ENCODE measurements at regions not wholly inside any gene's neighbourhood (a gene's known extent, or its start where the extent isn't known, plus 50 kb on each side); places are given as distances from the start of the nearest gene placed in this dataset.

- Mint-ChIP-seq H3K27ac (no peak overlapping the region), H3K4me1 (ENCODE audit: low read depth) (no peaks in the 10 kb centered on the region), H3K4me3 (no peak overlapping the region), H3K27me3 (no peaks in the 10 kb centered on the region), H3K36me3 (ENCODE audit: low read depth) (no peaks in the 10 kb centered on the region), H3K9me3 (peaks cover 23% of the 10 kb centered on the region)
- intact Hi-C loops (cut with micrococcal nuclease): no loop called here
Measured at GRCh38 chr3:64892671-64893309, 205.0 kb upstream of the ADAMTS9 start.

GRCh38 chr3:64891021-64891420, 203.2 kb upstream of the ADAMTS9 start:
- no peaks in the 10 kb centered on the region for H3K27me3 Mint-ChIP-seq
- H3K4me3 Mint-ChIP-seq: no peak overlapping the region
- H3K4me1 Mint-ChIP-seq (ENCODE audit: low read depth): no peaks in the 10 kb centered on the region
- H3K9me3 Mint-ChIP-seq: peaks cover 27% of the 10 kb centered on the region
- no peaks in the 10 kb centered on the region for H3K36me3 Mint-ChIP-seq (ENCODE audit: low read depth)
- intact Hi-C loops (cut with micrococcal nuclease): no loop called here
- no peak overlapping the region for H3K27ac Mint-ChIP-seq

- intact Hi-C loops (cut with micrococcal nuclease): no loop called here
- Mint-ChIP-seq H3K27ac (no peak overlapping the region), H3K27me3 (no peaks in the 10 kb centered on the region), H3K4me1 (ENCODE audit: low read depth) (no peaks in the 10 kb centered on the region), H3K4me3 (no peak overlapping the region), H3K36me3 (ENCODE audit: low read depth) (no peaks in the 10 kb centered on the region), H3K9me3 (peaks cover 33% of the 10 kb centered on the region)
Measured at GRCh38 chr3:64890466-64890865, 202.7 kb upstream of the ADAMTS9 start.

- Mint-ChIP-seq H3K9me3 (peaks cover 33% of the 10 kb centered on the region), H3K4me3 (no peak overlapping the region), H3K36me3 (ENCODE audit: low read depth) (no peaks in the 10 kb centered on the region), H3K27me3 (no peaks in the 10 kb centered on the region), H3K4me1 (ENCODE audit: low read depth) (no peaks in the 10 kb centered on the region), H3K27ac (no peak overlapping the region)
- intact Hi-C loops (cut with micrococcal nuclease): no loop called here
Measured at GRCh38 chr3:64890006-64890405, 202.2 kb upstream of the ADAMTS9 start.

GRCh38 chr3:64888840-64889392, 201.1 kb upstream of the ADAMTS9 start:
- no peaks in the 10 kb centered on the region for H3K4me1 Mint-ChIP-seq (ENCODE audit: low read depth)
- H3K36me3 Mint-ChIP-seq (ENCODE audit: low read depth): no peaks in the 10 kb centered on the region
- H3K27ac Mint-ChIP-seq: no peak overlapping the region
- peaks cover 28% of the 10 kb centered on the region for H3K9me3 Mint-ChIP-seq
- H3K4me3 Mint-ChIP-seq: no peak overlapping the region
- H3K27me3 Mint-ChIP-seq: no peaks in the 10 kb centered on the region
- intact Hi-C loops (cut with micrococcal nuclease): no loop called here

- Mint-ChIP-seq H3K9me3 (peaks cover 24% of the 10 kb centered on the region), H3K4me1 (ENCODE audit: low read depth) (no peaks in the 10 kb centered on the region), H3K27ac (no peak overlapping the region), H3K27me3 (no peaks in the 10 kb centered on the region), H3K4me3 (no peak overlapping the region), H3K36me3 (ENCODE audit: low read depth) (no peaks in the 10 kb centered on the region)
- intact Hi-C loops (cut with micrococcal nuclease): no loop called here
Measured at GRCh38 chr3:64888165-64888564, 200.4 kb upstream of the ADAMTS9 start.

GRCh38 chr3:64885055-64885454, 197.3 kb upstream of the ADAMTS9 start:
- intact Hi-C loops (cut with micrococcal nuclease): no loop called here
- no peak overlapping the region for H3K27ac Mint-ChIP-seq
- H3K36me3 Mint-ChIP-seq (ENCODE audit: low read depth): no peaks in the 10 kb centered on the region
- H3K4me1 Mint-ChIP-seq (ENCODE audit: low read depth): no peaks in the 10 kb centered on the region
- H3K4me3 Mint-ChIP-seq: no peak overlapping the region
- peaks cover 21% of the 10 kb centered on the region for H3K9me3 Mint-ChIP-seq
- H3K27me3 Mint-ChIP-seq: no peaks in the 10 kb centered on the region

- no peaks in the 10 kb centered on the region for H3K36me3 Mint-ChIP-seq (ENCODE audit: low read depth)
- intact Hi-C loops (cut with micrococcal nuclease): no loop called here
- H3K4me1 Mint-ChIP-seq (ENCODE audit: low read depth): no peaks in the 10 kb centered on the region
- no peak overlapping the region for H3K4me3 Mint-ChIP-seq
- H3K9me3 Mint-ChIP-seq: peaks cover 21% of the 10 kb centered on the region
- H3K27me3 Mint-ChIP-seq: no peaks in the 10 kb centered on the region
- H3K27ac Mint-ChIP-seq: no peak overlapping the region
Measured at GRCh38 chr3:64884536-64884935, 196.7 kb upstream of the ADAMTS9 start.

GRCh38 chr3:64880916-64881315, 193.1 kb upstream of the ADAMTS9 start:
- Mint-ChIP-seq H3K27me3 (no peaks in the 10 kb centered on the region), H3K27ac (no peak overlapping the region), H3K36me3 (ENCODE audit: low read depth) (no peaks in the 10 kb centered on the region), H3K4me1 (ENCODE audit: low read depth) (no peaks in the 10 kb centered on the region), H3K9me3 (peaks cover 15% of the 10 kb centered on the region), H3K4me3 (no peak overlapping the region)
- intact Hi-C loops (cut with micrococcal nuclease): no loop called here

- intact Hi-C loops (cut with micrococcal nuclease): no loop called here
- H3K27ac Mint-ChIP-seq: no peak overlapping the region
- H3K9me3 Mint-ChIP-seq: peaks cover 20% of the 10 kb centered on the region
Measured at GRCh38 chr3:64878362-64878761, 190.6 kb upstream of the ADAMTS9 start.

GRCh38 chr3:64873400-64873799, 185.6 kb upstream of the ADAMTS9 start:
- Mint-ChIP-seq H3K27me3 (no peaks in the 10 kb centered on the region), H3K9me3 (peaks cover 21% of the 10 kb centered on the region), H3K4me3 (no peak overlapping the region), H3K36me3 (ENCODE audit: low read depth) (no peaks in the 10 kb centered on the region), H3K4me1 (ENCODE audit: low read depth) (no peaks in the 10 kb centered on the region), H3K27ac (no peak overlapping the region)
- intact Hi-C loops (cut with micrococcal nuclease): no loop called here

More at GRCh38 chr3:64878362-64878761, 190.6 kb upstream of the ADAMTS9 start:
- Mint-ChIP-seq H3K27me3 (no peaks in the 10 kb centered on the region), H3K4me1 (ENCODE audit: low read depth) (no peaks in the 10 kb centered on the region), H3K36me3 (ENCODE audit: low read depth) (no peaks in the 10 kb centered on the region), H3K4me3 (no peak overlapping the region)

GRCh38 chr3:64872345-64872744, 184.5 kb upstream of the ADAMTS9 start:
- H3K9me3 Mint-ChIP-seq: peaks cover 21% of the 10 kb centered on the region
- no peak overlapping the region for H3K4me3 Mint-ChIP-seq
- no peaks in the 10 kb centered on the region for H3K4me1 Mint-ChIP-seq (ENCODE audit: low read depth)
- no peak overlapping the region for H3K27ac Mint-ChIP-seq
- no peaks in the 10 kb centered on the region for H3K27me3 Mint-ChIP-seq
- no peaks in the 10 kb centered on the region for H3K36me3 Mint-ChIP-seq (ENCODE audit: low read depth)
- intact Hi-C loops (cut with micrococcal nuclease): no loop called here

GRCh38 chr3:64871834-64872249, 184.0 kb upstream of the ADAMTS9 start:
- Mint-ChIP-seq H3K4me1 (ENCODE audit: low read depth) (no peaks in the 10 kb centered on the region), H3K27me3 (no peaks in the 10 kb centered on the region), H3K27ac (no peak overlapping the region), H3K9me3 (peaks cover 21% of the 10 kb centered on the region), H3K4me3 (no peak overlapping the region), H3K36me3 (ENCODE audit: low read depth) (no peaks in the 10 kb centered on the region)
- intact Hi-C loops (cut with micrococcal nuclease): no loop called here

- no peak overlapping the region for H3K4me3 Mint-ChIP-seq
- H3K4me1 Mint-ChIP-seq (ENCODE audit: low read depth): no peaks in the 10 kb centered on the region
- peaks cover 21% of the 10 kb centered on the region for H3K9me3 Mint-ChIP-seq
- H3K27me3 Mint-ChIP-seq: no peaks in the 10 kb centered on the region
- H3K27ac Mint-ChIP-seq: no peak overlapping the region
- intact Hi-C loops (cut with micrococcal nuclease): no loop called here
- H3K36me3 Mint-ChIP-seq (ENCODE audit: low read depth): no peaks in the 10 kb centered on the region
Measured at GRCh38 chr3:64870876-64871646, 183.3 kb upstream of the ADAMTS9 start.
